ENCODE measurements at regions not wholly inside any gene's neighbourhood (a gene's known extent, or its start where the extent isn't known, plus 50 kb on each side); places are given as distances from the start of the nearest gene placed in this dataset.

GRCh38 chr2:161107265-161107664 is 53.0 kb upstream of the TANK start:
- TF ChIP-seq CTCF (conservative IDR thresholded peaks at IDR 0.05) (no peak), ZFX (IDR thresholded peaks at IDR 0.05) (no peak)

Measured in C4-2B (cell line).